ELR (cell line): ENCODE measurements at regions not wholly inside any gene's neighbourhood (a gene's known extent, or its start where the extent isn't known, plus 50 kb on each side); places are given as distances from the start of the nearest gene placed in this dataset.
"Not testable (repeated sequence)": the region's sequence is repeated elsewhere in the genome, so short reads cannot be mapped to it uniquely, and the experiment has no call there.

Experiments used
- DNase-seq: peaks from one replicate; pipeline ENCODE4 v3.0.0-alpha.2; 2015; ENCODE audit warnings: low read depth

DNA sequence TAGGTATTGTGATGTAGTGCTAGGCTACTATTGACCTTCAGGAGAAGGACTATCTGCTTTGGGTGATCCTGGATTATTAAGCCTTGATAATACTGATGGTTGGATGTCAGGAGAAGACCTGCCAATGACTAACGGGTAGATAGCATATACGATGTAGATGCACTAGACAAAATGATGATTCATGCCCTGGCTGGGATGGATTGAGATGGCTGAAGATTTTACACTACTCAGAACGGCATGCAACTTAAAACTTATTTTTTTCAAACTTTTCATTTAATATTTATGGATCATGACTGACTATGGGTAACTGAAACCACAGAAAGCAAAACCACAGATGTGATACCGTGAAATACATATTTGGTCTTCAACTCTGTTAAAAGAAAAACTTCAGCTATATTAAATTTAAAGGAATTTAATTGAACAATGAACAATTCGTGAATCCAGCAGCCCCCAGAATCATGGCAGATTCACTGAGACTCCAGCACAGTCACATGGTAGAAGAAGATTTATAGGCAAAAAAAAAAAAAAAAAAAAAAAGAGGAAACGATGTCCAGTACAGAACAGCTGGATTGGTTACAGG, 124.6 kb upstream of the CDK13 start:
- peak; percentile 46 for DNase-seq

- DNase-seq, result no peak
Observed at GRCh38 chr7:39826166-39826565, 123.9 kb upstream of the CDK13 start.

GRCh38 chr7:39827571-39827970, 122.5 kb upstream of the CDK13 start:
- no peak for DNase-seq

- no peak for DNase-seq
Observed at GRCh38 chr7:39829028-39829427, 121.0 kb upstream of the CDK13 start.

- DNase-seq, result no peak
Observed at GRCh38 chr7:39832519-39833085, 117.5 kb upstream of the CDK13 start.

DNA sequence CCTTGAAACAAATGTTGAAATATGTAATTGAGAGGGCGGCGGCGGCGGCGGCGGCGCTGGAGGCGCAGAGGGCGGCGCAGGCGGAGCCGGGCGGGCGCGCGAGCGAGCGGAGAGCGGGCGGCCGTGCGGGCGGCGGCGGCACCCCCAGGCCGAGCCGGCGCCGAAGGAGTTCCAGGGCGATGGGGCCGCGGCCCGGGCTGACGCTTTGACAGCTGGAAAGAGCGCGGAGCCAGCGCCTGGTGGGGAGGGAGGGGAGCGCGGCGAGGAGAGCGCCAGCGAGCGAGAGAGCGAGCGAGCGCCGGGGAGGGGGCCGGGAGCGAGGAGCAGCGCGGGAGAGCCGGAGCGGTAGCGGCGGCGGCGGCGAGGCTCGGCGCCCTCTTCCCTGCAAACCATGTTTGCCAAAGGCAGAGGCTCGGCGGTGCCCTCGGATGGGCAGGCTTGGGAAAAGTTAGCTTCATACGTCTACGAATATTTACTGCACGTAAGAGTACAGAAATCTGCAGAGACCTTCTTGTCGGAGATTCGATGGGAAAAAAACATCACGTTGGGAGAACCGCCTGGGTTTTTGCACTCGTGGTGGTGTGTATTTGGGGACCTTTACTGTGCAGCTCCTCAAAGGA, 116.8 kb upstream of the CDK13 start:
- DNase-seq, result peak; percentile 75

- DNase-seq, result not testable (repeated sequence)
Observed at GRCh38 chr7:39833865-39834634, 116.0 kb upstream of the CDK13 start.

- peak; percentile 50 for DNase-seq
Observed at GRCh38 chr7:39838326-39838725, 111.7 kb upstream of the CDK13 start.

DNA sequence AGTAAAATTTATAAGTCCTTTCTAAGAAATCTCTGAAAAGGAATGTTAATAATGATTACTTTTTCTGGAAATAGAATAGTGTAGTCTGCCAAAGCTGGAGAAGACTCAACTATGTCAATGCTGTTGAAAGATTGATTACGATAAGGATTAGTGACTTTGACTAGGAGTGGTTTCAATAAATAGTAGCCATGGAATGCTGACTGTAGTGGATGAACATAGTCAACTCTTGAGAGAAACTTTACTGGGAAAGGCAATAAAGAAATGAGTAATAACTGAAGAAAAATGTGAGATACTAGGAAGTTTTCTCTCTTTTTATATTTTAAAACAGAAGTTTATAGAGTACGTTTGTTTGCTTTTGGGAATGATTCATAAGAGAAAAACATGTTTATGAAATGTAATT, 105.0 kb upstream of the CDK13 start:
- no peak for DNase-seq

- DNase-seq, result no peak
Observed at GRCh38 chr7:39847227-39847626, 102.8 kb upstream of the CDK13 start.

- DNase-seq, result no peak
Observed at GRCh38 chr7:39851466-39852045, 98.5 kb upstream of the CDK13 start.

DNA sequence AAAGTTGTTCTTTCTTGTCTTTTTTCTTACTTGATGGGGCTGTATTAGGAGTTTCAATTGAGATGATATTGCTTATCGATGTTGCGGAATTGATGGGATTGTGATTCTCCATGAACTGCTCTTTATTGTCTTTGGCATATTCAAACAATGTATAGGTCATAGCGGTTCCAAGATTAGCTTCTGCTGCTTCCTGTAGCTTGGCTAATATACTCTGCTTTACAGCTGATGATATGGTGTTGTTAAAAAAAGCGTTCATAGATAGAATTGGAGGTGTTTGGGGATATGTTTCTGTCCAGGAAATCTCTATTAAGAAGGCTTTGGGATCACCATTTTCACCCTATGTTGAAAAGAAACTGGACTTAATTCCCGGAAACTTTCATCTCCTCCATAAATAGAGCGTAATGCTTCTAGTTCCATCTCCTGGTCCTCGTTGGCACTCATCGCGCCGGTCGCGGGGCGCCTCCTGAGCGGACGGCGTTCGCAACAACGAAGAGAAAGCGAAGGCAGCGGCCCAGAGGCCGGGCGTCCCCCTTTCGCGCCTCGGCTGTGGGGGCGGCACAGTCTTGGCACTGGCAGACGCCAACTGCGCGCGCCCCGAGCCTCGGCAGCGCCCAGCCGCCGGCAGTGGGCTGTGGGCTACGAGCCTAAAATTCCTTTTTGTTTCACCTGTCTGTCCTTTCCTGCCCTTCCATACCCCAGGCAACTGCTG, 95.3 kb upstream of the CDK13 start:
- DNase-seq, result not testable (repeated sequence)

DNA sequence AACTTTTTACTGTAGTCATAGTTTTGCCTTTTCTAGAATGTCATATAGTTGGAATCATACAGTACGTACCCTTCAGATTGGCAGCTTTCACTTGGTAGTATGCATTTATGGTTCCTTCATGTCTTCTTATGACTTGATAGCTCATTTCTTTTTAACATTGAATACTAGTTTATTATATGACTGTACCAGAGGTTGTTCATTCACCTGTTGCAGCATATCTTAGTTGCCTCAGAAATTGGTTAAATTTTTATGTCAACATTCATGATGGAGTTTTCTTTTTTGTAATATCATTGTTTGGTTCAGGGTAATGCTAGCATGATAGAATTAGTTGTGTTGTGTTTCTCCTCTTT, 94.8 kb upstream of the CDK13 start:
- DNase-seq, result no peak

GRCh38 chr7:39863675-39864322, 86.3 kb upstream of the CDK13 start:
- peak; percentile 47 for DNase-seq

- not testable (repeated sequence) for DNase-seq
Observed at GRCh38 chr7:39869888-39870522, 80.1 kb upstream of the CDK13 start.

GRCh38 chr7:39871610-39872009, 78.4 kb upstream of the CDK13 start:
- DNase-seq, result not testable (repeated sequence)

DNA sequence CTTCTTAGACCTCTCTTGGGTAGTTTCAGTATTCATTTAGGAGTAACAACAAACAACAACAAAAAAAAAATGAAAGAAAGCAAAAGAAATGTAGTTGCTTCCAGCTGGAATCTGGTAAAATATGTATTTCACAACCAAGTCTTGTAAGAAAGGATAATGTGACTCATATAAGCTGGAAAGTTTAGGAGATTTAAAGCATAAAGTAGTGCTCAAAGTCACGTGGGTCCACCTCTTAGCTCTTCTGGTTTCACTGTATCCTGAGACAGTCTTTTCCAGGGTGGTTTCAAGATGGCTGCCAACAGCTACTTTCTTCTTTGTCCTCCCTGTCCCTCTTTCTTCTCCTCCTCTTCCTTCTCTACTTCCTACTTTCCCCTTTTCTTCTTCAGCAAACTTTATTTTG, 69.5 kb upstream of the CDK13 start:
- peak; percentile 32 for DNase-seq

- DNase-seq, result no peak
Observed at GRCh38 chr7:39882148-39882784, 67.8 kb upstream of the CDK13 start.

DNA sequence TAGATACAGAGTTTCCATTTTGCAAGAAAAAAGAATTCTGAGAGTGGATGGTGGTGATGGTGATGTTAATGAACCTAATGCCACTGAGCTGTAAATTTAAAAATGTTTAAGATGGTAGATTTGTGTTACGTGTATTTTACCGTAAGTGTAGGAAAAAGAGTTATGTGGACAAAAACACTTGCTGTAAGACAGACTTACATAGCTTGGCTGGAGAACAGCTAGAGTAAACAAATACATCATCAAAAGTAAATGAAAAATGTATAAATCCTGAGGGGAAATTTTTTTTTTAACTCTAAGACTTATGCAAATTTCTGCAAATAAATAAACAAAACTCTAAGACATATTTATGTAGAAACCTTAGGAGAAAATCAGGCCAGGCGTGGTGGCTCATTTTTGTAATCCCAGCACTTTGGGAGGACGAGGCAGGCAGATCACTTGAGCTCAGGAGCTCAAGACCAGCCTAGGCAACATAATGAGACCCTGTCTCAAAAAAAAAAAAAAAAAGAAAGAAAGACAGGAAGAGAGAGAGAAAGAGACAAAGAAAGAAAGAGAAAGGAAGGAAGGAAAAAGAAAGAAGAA, 66.2 kb upstream of the CDK13 start:
- no peak for DNase-seq

DNA sequence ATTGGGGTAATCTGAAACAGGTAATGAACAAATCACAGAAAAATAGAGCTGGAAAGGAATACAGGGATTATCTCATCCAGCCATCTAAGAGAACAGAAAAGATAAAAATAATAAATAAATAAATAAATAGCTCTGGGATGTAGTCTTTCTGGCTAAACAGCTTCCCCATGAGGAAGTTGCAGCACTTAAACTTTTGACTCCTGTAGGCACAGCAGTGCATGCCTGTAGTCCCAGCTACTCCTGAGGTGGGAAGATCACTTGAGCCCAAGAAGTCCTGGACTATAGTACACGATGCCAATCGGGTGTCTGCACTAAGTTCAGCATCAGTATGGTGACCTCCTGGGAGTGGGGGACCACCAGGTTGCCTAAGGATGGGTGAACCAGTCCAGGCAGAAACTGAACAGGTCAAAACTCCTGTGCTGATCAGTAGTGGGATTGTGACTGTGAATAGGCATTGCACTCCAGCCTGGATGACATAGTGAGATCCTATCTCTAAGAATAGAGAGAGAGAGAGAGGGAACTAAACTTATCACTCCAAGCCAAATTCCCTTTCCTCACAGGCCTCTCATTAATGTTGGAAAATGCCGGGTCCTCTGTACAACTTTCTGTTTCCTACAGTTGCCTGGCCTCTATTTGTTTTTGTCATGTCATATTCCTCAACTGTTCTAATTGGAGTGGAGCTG, 61.7 kb upstream of the CDK13 start:
- no peak for DNase-seq
